ENCODE measurements at regions not wholly inside any gene's neighbourhood (a gene's known extent, or its start where the extent isn't known, plus 50 kb on each side); places are given as distances from the start of the nearest gene placed in this dataset.

DNA sequence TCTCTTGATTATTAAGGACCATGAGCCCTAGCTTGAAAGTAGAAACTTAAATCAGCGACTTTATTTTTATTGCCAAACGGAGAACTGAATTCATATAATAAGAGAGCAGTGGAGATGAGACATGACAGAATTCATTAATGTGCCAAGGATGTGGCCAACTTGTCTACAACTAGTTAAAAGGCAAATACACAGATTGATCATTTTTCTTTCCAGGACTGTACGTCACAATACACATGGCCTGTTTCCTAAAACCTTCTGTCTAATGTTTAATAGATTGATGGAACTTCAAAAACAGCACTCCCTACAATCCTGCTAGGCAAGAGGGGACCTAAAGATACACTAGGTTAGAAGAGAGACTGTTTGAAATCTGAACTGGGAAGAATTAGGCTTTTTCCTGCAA is 647.8 kb downstream of the SATB2 start:
- ATAC-seq (no peak), DNase-seq (no peak)
- Histone ChIP-seq H3K9me3 (no peaks in the 10 kb centered on the region), H3K4me1 (no peaks in the 10 kb centered on the region), H3K27ac (no peak overlapping the region), H3K27me3 (no peaks in the 10 kb centered on the region), H3K4me3 (no peak overlapping the region), H3K36me3 (no peaks in the 10 kb centered on the region)
- no peak for TF ChIP-seq CTCF (IDR thresholded peaks at IDR 0.05)
- intact Hi-C loops (cut with DNase I), result no loop called here

DNA sequence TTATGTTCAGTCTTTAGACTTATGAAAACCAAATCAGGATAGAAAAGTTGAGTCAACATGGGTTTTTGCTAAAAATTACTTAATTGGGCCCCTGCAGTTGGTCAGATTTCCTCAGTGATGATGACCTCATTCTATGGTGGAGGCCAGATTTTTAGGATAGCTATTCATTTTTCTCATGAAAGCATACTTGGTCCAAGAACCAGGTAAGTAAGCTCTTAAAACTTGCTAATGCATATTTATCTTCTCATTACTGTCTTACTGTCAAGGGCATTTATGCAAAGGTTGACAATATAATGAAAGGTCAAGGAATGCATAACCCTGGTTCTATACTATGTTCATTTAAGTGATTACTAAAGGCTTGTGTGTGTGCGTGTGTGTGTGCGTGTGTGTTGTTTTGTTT is 650.6 kb downstream of the SATB2 start:
- H3K27ac ChIP-seq, result no peak overlapping the region
- no peaks in the 10 kb centered on the region for H3K4me1 ChIP-seq
- intact Hi-C loops (cut with DNase I), result no loop called here
- H3K27me3 ChIP-seq, result no peaks in the 10 kb centered on the region
- no peak for DNase-seq
- H3K4me3 ChIP-seq, result no peak overlapping the region
- TF ChIP-seq CTCF (IDR thresholded peaks at IDR 0.05), result no peak
- no peaks in the 10 kb centered on the region for H3K9me3 ChIP-seq
- H3K36me3 ChIP-seq, result no peaks in the 10 kb centered on the region
- ATAC-seq, result no peak

GRCh38 chr2:198795419-198795818 is 662.3 kb downstream of the SATB2 start:
- no peak for ATAC-seq
- no peaks in the 10 kb centered on the region for H3K36me3 ChIP-seq
- peaks cover 0 to 4% of the 10 kb centered on the region in 2 donors for H3K9me3 ChIP-seq
- no peak for TF ChIP-seq CTCF (IDR thresholded peaks at IDR 0.05)
- intact Hi-C loops (cut with DNase I), result no loop called here
- DNase-seq, result no peak
- H3K4me1 ChIP-seq, result no peaks in the 10 kb centered on the region
- H3K27ac ChIP-seq, result no peak overlapping the region
- no peak overlapping the region for H3K4me3 ChIP-seq
- no peaks in the 10 kb centered on the region for H3K27me3 ChIP-seq

- intact Hi-C loops (cut with DNase I), result no loop called here
- no peaks in the 10 kb centered on the region for H3K36me3 ChIP-seq
- TF ChIP-seq CTCF (IDR thresholded peaks at IDR 0.05), result no peak
Measured at GRCh38 chr2:198791623-198792022, 666.1 kb downstream of the SATB2 start.

DNA sequence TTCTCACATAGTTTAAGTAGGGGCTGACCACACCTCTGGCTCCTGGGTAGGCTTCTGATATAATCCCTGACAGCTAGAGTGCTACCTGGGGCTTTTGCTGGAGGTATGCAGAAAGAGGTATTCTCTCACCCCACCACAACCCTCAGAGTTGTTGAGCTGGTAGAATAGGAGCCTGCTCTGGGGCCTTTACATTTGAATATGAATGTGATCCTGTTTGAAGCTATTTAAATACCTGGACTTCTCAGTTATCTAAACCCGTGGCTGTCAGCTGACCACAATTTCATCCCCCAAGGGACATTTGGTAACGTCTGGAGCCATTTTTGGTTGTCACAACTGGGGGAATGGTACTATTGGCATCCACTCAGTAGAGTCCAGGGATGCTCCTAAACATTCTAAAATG is 669.1 kb downstream of the SATB2 start:
- no peak for TF ChIP-seq CTCF (IDR thresholded peaks at IDR 0.05)
- intact Hi-C loops (cut with DNase I), result no loop called here
- no peak for ATAC-seq

More at GRCh38 chr2:198791623-198792022, 666.1 kb downstream of the SATB2 start:
- H3K4me1 ChIP-seq, result no peaks in the 10 kb centered on the region
- ATAC-seq (no peak), DNase-seq (no peak)
- no peak overlapping the region for H3K27ac ChIP-seq
- no peak overlapping the region for H3K4me3 ChIP-seq
- H3K9me3 ChIP-seq, result no peaks in the 10 kb centered on the region
- H3K27me3 ChIP-seq, result no peaks in the 10 kb centered on the region

More for the DNA sequence above, 669.1 kb downstream of the SATB2 start:
- Histone ChIP-seq H3K4me3 (no peak overlapping the region), H3K36me3 (no peaks in the 10 kb centered on the region), H3K27me3 (no peaks in the 10 kb centered on the region), H3K4me1 (no peaks in the 10 kb centered on the region), H3K27ac (no peak overlapping the region), H3K9me3 (peaks cover 0 to 4% of the 10 kb centered on the region in 2 donors)
- no peak for DNase-seq
